Embryonic facial prominence (tissue), 1 donor: ENCODE measurements at regions not wholly inside any gene's neighbourhood (a gene's known extent, or its start where the extent isn't known, plus 50 kb on each side); places are given as distances from the start of the nearest gene placed in this dataset.

Experiments used
- DNase-seq: peaks from one replicate; pipeline ENCODE4 v3.0.0-alpha.2; 2016; ENCODE audit errors: extremely low spot score

DNA sequence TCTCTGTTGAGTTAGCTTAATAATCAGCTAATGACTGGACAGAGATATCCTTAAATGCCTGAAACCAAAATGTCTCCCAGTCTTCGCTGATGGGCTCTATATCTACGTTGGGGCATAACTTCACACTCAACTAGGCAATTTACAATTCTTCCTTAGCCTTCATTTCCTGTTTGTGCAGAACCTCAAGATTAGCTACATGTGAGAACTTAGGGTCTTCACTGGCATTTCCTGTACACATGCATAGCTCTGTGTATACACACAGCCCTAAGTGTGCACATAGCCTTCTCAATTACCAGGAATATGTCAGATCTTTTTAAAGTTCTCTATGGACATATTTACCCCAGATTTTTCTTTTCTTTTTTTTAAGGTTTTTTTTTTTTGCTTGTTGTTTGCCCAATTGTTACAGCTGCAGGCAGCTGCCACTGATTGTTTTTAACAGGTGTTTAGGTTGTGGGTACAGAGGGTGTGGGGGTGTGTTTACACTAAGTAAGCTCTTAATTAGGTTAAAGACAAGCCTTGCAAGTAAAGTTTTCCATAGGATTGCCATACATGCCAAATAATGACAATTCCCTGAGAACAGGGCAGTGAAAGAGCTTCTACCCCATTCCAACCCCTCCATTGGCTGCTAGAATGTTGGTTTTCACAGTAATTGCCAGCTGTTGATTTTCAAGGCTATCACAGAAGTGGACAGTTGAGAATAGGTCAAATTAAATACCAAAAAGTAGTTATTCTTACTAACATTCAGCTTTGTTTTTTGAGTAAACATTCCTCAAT lies 441.0 kb downstream of the TLE4 start:
- DNase-seq = no peak

DNA sequence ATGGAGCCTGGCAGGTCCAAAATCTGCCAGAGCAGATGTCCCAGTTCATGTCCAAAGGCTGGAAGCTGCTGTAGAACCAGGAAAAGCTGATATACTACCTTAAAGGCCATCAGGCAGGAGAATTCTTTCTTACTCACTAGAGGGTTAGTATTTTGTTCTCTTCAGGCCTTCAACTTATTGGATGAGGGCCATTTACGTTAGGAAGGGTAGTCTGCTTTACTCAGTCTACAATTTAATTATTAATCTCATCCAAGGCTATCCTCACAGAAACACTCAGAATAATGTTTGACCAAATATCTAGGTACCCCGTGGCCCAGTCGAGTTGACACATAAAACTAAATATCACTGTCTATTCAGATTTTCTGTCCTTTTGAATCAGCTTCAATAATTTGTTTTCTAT lies 437.4 kb downstream of the TLE4 start:
- DNase-seq = no peak

DNA sequence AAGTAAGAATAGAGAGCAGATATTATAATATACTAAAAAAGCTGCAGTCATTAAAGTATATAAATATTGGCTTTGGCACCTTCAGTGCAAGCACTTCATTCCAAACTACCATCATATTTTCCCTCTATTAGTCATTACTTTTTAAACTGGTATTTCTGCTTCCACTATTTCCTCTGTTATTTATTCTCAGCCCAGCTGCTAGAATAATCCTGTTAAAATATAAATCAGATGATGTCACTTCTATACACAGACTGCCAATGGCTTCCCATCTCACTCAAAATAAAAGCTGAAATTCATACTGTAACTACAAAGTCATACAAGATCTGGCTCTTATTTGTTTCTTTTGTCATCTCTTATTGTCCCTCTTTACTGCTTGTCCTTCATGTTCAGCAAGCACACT lies 432.9 kb downstream of the TLE4 start:
- DNase-seq = no peak

DNA sequence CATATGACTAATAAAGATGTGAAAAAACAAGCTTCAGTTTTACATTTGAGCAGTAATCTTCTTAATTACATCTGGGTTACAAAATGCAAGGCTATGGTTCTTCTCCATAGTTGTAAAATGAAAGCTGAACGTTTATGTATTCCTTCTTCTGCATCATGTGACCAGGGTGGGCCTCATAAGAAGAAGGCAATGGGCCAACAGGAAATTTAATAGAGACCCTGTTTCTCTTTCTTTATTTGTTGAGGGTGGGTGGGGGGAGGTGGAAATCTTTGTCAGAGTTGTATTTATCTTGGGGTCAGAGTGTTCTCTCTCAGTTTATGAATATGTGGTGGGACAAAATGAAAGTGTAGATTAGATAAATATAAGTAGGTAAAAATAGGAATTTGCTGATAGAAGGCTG lies 418.8 kb downstream of the TLE4 start:
- DNase-seq = no peak

DNA sequence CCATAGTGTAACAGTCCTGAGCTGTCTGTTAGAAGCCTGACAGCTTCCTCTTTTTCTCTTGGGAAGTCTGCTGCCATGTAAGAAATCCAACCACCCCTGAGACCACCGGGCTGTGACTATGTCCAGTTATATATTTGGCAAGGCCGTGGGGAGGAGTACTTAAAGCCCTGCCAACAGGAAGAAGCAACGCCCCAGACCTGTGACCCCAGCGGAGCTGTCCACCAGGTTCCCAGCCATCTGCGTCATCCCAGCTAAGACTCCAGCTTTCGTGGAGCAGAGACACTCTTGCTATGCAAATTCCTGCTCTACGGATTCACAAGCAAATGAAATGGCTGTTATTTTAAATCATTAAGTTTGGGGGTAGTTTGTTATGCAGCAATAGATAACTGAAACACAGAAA lies 417.3 kb downstream of the TLE4 start:
- DNase-seq = no peak

DNA sequence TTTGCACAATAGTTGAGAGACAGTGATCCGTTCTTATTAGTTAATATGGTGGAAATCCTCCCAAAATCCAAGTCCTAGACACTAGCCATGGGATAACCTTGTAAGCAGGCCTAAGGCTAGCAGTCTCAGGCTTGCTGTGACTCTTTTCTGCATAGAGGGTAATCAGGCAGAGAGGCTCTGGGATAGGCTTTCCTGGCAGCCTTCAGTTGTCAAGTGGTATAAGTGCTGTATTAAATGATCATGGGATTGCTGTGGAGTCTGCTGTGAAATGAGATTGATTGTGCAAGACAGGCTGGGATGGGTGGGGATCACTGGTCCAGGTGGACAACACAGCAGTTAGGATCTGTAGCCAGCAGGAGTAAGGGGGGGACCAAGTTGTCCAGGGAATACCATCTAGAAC lies 416.4 kb downstream of the TLE4 start:
- no peak for DNase-seq

DNA sequence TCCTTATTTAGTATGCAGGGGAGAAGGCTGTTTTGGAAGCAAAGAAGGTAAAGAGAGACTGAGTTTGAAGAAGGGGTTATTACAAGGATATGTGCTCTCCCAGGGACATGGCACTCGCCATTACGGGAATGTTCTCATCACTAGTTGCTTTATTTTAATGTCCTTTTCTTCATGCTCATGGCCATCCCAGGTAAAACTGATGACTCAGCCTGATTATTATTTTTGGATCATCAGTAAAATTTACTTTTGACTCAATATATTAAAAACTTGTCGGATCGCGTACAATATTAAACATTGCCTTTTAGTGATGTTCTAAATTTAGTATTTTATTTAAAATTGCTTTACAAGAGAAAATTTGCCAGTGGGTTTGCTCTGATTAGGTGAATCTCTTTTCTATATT lies 414.7 kb downstream of the TLE4 start:
- no peak for DNase-seq

DNA sequence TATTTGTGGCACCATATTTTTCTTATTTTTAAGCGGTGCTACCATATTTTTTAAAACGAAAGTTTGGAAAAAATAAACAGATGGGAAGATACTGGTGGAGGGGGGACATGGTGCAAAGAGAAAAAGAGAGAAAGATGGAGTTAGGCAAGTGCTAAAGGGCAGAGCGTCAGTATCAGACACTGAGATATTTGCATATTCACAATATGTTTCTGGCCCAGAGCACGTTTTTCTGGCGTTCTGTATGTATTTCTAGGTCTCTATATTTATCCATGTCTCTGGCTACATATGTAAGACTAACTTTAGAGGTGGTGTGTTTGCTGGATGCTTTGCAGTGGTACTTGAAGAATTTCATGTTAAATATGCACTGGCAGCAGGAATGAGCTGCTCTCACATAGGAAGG lies 414.0 kb downstream of the TLE4 start:
- no peak for DNase-seq

DNA sequence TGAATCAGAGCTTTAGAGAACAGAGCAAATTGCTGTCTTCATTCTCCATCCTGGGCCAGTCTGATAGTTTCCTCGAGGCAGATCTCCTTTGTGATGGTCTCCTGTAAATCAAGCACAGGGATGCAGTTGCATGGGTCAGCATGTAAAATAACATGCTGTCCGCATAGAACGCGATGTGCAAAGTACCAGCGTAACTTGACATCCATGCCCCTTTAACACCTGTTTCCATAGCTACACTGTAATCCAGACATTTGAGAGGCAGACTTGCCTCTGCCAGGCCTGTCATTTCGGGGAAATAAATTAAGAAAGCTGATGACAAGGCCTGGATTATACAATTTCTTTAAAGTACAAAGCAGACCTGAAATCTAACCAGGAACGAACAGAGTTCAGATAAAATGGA lies 413.5 kb downstream of the TLE4 start:
- no peak for DNase-seq

DNA sequence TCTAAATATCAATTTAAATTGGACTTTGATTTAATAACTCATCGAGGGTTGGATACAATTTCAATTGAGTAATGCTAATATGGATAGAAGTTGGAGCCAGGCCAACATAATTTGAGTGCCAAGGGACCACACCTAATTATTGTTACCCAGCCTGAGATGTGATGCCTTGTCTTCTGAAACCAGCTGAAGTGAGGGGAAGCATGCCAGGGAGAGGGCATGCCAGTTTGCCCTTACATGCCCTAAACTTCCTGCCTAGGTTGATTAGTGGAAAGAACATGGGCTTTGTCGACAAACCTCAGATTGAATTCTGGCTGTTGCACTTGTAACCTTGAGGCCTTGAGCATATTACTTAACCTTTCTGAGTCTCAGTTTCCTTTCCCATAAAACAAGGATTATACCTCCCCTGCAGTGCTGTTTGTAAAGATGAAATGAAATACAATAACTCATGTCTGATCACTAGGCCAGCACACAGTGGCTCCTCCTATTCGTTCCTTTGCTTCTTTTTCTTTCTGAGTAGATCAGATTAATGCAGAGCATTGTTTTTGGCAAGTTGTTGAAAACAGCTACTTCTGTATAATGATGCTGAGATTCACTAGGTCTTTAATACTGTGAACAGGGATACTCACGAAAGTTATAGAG lies 412.8 kb downstream of the TLE4 start:
- DNase-seq = no peak

DNA sequence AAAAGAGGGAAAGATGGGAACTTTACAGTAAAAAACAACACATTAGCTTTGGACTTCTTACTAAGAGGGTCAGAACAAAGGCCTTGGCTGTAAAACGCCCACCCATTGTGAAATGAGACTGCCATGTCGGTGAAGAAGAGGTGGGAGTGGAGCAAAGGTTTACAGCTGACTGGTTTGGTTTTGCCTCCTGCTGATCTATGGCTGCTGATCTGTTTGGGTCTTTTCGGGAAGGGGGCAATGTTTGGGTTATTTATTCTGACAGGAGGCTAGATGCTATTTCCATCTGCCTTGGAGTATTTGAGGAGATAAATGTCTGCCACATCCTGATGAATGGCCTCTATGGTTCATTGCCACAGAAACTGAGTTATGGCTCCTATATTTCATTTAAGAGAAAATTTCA lies 408.7 kb downstream of the TLE4 start:
- DNase-seq = no peak

DNA sequence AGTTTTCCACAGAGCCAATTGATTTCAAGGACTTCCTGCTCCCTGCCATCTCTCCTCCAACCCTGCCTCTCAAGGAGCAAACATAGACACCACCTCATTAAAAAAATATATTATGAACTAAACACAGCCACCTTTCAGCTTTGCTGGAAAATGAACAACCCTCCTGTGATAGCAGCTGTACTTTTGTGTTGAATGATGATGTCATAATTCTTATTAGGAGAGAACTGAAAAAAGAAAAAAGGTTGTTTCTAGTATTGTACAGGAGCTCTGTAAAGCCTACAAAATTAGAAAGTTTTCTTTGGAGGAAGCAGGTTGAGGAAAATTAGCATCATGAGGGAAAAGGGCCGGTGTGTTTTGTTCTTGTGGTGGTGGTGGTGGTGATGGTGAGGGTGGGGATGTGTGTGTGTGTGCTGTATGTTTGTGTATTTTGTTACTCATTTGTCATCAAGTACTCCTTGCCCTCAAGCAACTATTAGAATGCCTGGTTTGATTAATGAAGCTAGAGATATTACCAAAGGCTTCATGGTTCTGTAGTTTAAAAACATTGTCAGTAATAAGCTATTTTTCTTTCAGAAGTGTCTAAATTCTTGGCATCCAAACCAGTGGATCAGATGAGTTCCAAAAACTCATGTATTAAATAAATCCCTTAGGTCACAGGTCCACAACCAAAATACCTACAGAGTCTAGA lies 405.9 kb downstream of the TLE4 start:
- no peak for DNase-seq

DNA sequence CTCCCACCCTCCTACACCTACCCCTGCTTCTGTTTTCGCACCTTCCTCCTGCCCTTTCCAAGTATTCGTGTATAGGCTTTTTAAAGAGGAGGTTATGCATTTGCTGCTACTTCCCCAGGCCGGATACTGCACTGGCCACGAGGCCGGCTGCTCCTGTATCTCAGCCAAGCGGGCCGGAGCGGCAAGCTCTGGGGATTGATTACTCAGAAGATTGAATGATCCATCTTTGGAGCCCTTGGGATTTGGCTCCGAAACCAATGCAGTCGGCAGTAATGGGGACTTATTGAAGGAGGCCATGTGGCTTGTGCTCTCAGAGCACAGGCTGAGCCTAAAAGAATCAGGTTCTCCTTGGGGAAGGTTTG lies 405.3 kb downstream of the TLE4 start:
- DNase-seq = no peak

DNA sequence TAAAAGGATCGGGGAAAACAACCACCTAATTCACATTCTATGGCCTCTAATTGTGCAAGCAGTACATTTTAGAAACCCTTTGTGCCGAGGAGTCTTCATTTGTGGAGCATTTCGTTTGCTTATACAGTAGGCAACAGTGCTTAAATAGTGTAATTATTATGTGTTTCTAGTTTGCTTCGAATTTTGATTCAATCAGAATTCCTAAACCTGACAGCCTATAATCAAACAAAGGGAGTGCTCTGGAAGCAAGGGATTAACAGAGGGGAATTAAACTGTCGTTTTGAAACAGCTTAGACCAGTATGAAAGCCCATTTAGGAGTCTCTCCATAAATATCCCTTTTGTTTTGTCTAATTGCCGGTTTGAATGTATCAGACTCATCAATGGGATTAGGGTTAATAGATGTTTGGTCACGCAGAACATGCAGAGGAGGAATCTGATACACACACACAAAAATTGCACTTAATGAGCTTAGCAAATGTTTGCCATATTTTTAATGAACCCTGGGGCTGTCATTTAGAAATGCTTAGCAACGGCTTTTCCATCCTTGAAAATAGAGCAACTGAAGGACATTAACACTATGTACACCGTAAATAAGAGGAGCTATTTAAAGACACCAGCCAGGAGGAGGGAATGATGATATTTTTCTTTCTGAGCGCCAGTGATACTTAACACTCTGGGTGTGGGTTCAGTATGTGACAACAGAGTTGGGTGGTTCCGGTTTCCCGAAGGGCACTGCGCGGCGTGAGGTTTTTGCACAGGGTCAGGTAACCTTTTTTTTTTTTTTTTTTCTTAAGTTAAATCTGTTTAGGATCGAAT lies 404.7 kb downstream of the TLE4 start:
- DNase-seq = peak; percentile 22

DNA sequence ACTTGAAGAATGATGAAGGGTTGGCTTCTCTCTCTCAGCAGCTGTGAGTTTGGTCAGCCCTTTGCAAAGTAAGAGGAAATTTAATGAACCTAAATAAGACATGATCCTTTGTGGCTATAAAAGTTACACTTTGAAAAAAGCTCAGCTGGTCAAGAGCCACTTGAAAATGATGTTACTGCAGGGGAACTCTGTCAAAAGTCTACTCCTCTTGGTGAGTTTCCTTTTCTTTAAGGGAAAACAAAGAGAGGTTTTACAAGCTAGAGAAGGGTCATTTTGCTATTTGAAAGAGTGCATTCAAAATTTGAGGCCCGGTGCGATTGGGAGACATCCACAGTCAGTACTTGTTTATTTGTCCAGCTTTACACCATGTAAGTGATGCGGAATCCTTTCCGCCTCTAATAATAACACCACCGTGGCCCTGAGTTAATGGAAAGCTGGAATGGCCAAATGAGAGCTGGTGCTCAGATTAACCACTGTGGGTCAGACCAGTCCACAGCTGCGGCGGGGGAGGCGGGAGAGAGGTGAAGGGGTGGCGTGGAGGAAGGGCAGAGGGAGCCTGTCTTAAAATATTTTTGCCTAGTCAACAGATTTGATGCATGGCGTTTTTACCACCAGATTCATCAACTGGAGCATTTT lies 404.0 kb downstream of the TLE4 start:
- DNase-seq = no peak

DNA sequence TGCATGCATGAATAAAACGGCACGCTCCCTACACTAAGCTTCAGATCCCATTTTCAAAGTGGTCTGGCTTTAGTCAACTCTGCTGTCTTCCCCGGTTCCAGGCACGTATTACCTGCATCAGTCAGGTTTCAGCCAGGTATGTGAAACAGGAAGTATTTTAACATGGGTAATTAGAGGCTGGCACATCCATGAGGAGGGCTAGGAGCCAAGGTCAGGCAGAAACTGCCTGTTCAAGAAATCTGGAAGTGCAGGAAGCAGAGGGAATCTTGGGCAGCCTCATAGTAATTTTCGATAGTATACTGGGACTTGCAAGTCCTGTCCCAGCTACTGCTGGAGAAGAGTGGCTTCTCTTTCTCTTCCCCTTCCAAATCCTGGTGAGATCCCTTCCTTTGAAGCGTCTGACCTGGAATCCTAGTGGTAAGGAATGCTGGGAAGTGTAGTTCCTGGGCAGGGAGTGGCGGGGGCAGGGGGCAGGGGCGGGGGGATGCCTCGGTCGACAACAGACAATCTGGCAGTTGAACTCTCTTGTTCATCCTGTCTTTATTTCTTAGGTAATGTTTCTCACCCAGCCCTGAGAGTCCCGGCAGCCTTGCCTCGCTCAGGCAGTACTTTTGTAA lies 403.1 kb downstream of the TLE4 start:
- no peak for DNase-seq

DNA sequence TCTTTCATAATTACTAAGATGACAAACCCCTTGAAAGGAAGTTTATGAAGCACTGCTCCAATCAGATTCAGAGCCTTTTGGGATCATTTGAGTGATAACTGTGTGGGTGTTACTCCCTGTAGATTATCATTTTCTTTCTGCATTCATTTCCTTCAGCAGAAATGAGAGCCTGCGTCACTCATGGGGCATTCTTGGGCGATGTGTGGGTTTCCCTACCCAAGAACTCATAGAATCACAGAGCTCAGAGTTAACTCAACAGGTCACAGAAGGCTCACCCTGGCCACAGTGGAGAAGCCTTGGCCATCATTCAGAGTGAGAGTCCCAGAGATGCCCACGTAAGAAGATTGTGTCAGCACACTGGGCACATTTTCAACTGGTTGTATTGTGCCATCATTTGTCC lies 401.9 kb downstream of the TLE4 start:
- no peak for DNase-seq

DNA sequence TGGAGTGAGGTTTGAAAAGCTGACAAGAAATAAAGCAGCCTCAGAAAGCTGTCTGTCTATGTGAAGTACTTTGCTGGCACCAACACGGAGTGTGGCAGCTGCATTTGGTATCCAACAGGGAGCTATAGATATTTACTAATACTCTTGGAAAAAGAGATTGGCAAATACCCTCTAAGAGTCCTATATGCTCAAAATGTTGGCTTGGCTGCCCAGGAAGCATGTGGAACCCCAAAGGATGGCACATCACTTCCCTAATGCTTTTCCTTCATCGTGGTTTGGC lies 398.3 kb downstream of the TLE4 start:
- DNase-seq = no peak

DNA sequence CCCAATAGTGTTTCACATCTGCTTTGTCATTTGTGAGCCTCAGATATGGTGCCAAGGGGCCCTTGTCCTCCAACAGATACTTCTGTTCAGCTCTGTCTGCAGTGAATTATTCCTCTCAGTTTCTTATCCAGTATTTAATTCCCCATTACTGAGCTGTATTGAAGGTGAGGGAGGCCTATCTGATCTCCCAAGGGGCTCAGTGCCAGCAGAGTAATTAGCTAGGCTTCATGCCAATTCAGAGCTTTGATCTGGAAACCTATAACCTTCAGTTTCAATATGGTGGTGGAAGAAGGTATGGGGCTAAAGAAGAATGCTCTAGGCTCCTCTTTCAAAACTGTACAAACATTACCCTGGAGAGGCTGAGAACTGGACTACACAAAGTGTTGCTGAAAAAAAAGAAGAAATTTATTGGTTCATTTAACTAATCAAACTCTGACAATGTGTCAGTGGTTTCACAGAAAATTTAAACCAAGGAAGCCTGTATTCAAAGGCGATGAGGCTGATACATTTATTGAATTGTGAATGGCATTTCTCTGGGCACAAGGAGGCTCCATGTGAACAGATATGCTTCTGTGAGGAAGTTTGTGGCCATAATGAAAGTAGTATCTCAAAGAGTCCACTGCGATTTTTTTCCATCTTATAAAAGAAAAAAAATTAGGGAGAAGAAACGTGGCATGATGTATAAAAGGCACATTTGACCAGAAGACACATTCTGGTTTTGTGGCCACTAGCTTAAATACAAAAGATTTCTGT lies 397.8 kb downstream of the TLE4 start:
- no peak for DNase-seq

DNA sequence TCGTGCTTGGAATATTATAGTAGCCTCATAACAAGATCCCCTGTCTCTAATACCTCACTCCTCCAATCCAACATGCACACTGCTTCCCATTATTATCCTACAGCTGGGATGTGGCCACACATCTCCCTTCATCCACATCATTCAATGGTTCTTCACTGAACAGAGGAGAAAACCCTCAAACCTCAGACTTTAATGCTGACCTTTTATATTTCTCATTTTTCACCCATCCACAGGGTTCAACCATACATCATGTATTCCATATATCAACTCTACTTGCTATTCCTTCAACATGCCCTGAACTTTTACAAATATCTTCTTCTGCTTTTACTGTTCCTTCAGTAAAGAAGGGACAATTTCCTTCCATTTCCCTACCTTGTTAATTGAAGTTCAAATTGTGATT lies 396.8 kb downstream of the TLE4 start:
- no peak for DNase-seq

DNA sequence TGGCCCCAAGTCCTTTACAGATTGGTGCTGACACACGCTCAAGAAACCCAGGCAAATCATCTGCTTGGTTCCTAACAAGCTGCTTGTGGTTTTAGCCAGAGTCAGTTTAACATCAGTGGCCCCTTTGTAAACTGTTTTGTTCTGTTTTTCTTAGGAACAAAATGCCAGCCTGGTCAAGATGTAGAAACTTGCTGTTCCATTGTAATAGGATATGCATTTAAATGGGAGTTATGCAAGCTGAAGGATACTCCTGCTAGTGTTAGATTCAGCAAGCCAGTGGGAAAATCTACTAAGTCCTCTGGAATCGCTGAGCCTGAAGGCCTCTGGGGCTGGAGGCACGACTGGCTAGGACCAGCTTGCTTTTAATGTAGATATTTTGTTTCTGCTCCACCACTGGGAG lies 391.1 kb downstream of the TLE4 start:
- no peak for DNase-seq
